ENCODE measurements at regions not wholly inside any gene's neighbourhood (a gene's known extent, or its start where the extent isn't known, plus 50 kb on each side); places are given as distances from the start of the nearest gene placed in this dataset.

- Mint-ChIP-seq H3K36me3 (ENCODE audit: low read depth) (no peaks in the 10 kb centered on the region), H3K27ac (ENCODE audit: unreplicated experiment) (no peak overlapping the region), H3K27me3 (ENCODE audit: low read depth) (no peaks in the 10 kb centered on the region), H3K4me3 (ENCODE audit: unreplicated experiment) (no peak overlapping the region), H3K9me3 (ENCODE audit: low read depth) (no peaks in the 10 kb centered on the region), H3K4me1 (ENCODE audit: low read depth) (no peaks in the 10 kb centered on the region)
- DNase-seq (ENCODE audit: low spot score) = no peak
- TF ChIP-seq CTCF (IDR thresholded peaks at IDR 0.05) = no peak
These were observed 624.4 kb upstream of the SOX11 start for GRCh38 chr2:5067816-5068215.

- no peak for TF ChIP-seq CTCF (IDR thresholded peaks at IDR 0.05)
- Mint-ChIP-seq H3K27me3 (ENCODE audit: low read depth) (no peaks in the 10 kb centered on the region), H3K4me1 (ENCODE audit: low read depth) (no peaks in the 10 kb centered on the region), H3K27ac (ENCODE audit: unreplicated experiment) (no peak overlapping the region), H3K9me3 (ENCODE audit: low read depth) (no peaks in the 10 kb centered on the region), H3K36me3 (ENCODE audit: low read depth) (no peaks in the 10 kb centered on the region), H3K4me3 (ENCODE audit: unreplicated experiment) (no peak overlapping the region)
- no peak for DNase-seq (ENCODE audit: low spot score)
These were observed 621.9 kb upstream of the SOX11 start for GRCh38 chr2:5070257-5070656.

- DNase-seq (ENCODE audit: low spot score) = no peak
- Mint-ChIP-seq H3K9me3 (ENCODE audit: low read depth) (no peaks in the 10 kb centered on the region), H3K4me1 (ENCODE audit: low read depth) (peaks cover 2% of the 10 kb centered on the region), H3K36me3 (ENCODE audit: low read depth) (no peaks in the 10 kb centered on the region), H3K4me3 (ENCODE audit: unreplicated experiment) (no peak overlapping the region), H3K27me3 (ENCODE audit: low read depth) (no peaks in the 10 kb centered on the region), H3K27ac (ENCODE audit: unreplicated experiment) (no peak overlapping the region)
- TF ChIP-seq CTCF (IDR thresholded peaks at IDR 0.05) = no peak
These were observed 617.5 kb upstream of the SOX11 start for GRCh38 chr2:5074733-5075132.

- no peak for TF ChIP-seq CTCF (IDR thresholded peaks at IDR 0.05)
- peaks cover 2% of the 10 kb centered on the region for H3K4me1 Mint-ChIP-seq (ENCODE audit: low read depth)
- no peak for DNase-seq (ENCODE audit: low spot score)
- H3K27me3 Mint-ChIP-seq (ENCODE audit: low read depth) = no peaks in the 10 kb centered on the region
- H3K9me3 Mint-ChIP-seq (ENCODE audit: low read depth) = no peaks in the 10 kb centered on the region
- H3K36me3 Mint-ChIP-seq (ENCODE audit: low read depth) = no peaks in the 10 kb centered on the region
- H3K4me3 Mint-ChIP-seq (ENCODE audit: unreplicated experiment) = no peak overlapping the region
- H3K27ac Mint-ChIP-seq (ENCODE audit: unreplicated experiment) = no peak overlapping the region
These were observed 615.6 kb upstream of the SOX11 start for GRCh38 chr2:5076599-5076998.

- H3K9me3 Mint-ChIP-seq (ENCODE audit: low read depth) = no peaks in the 10 kb centered on the region
- peaks cover 2% of the 10 kb centered on the region for H3K4me1 Mint-ChIP-seq (ENCODE audit: low read depth)
- H3K36me3 Mint-ChIP-seq (ENCODE audit: low read depth) = no peaks in the 10 kb centered on the region
- peak; percentile 59 for TF ChIP-seq CTCF (IDR thresholded peaks at IDR 0.05)
- no peak overlapping the region for H3K4me3 Mint-ChIP-seq (ENCODE audit: unreplicated experiment)
- no peaks in the 10 kb centered on the region for H3K27me3 Mint-ChIP-seq (ENCODE audit: low read depth)
- H3K27ac Mint-ChIP-seq (ENCODE audit: unreplicated experiment) = no peak overlapping the region
- no peak for DNase-seq (ENCODE audit: low spot score)
These were observed 614.6 kb upstream of the SOX11 start for GRCh38 chr2:5077479-5078089.
